A673 (cell line): ENCODE measurements at regions not wholly inside any gene's neighbourhood (a gene's known extent, or its start where the extent isn't known, plus 50 kb on each side); places are given as distances from the start of the nearest gene placed in this dataset.

Experiments
- BruUV-seq: library from RNA; stranded (reverse); fragments of 400-500 nt; replicated peaks from 2 replicates; lab custom pipeline; 2021; lab: Mats Ljungman, UMichigan
- CTCF ChIA-PET: fragments of 300-600 bp; sonication (Branson Sonifier 250); formaldehyde crosslinking; loops from one replicate; lab custom pipeline; 2022; ENCODE audit warnings: antibody characterized with exemption; lab: Charles Lee
- POLR2A ChIA-PET: fragments of 300-600 bp; sonication (Branson Sonifier 250); formaldehyde crosslinking; loops from one replicate; lab custom pipeline; 2022; ENCODE audit warnings: antibody characterized with exemption; ENCODE audit not compliant: low non-redundant PET; lab: Charles Lee
- DNase-seq: peaks from one replicate; pipeline ENCODE4 v3.0.0-alpha.2; 2015; ENCODE audit warnings: low spot score
- H3K27ac ChIP-seq: fragments of 200-600 bp; sonication (generic); 2 replicates; pipeline ENCODE4 v1.5.1; 2016; ENCODE audit warnings: mixed run types, low read depth, mild to moderate bottlenecking, mixed read lengths, antibody characterized with exemption, low read length; ENCODE audit not compliant: poor library complexity, severe bottlenecking
- H3K27me3 ChIP-seq: fragments of 200-600 bp; sonication (generic); replicated peaks from 2 replicates; pipeline ENCODE4 v1.6.1; 2017; ENCODE audit warnings: mixed run types, low read depth, mild to moderate bottlenecking, mixed read lengths, antibody characterized with exemption, low read length; ENCODE audit not compliant: insufficient read depth, poor library complexity
- H3K36me3 ChIP-seq: fragments of 200-600 bp; sonication (generic); 2 replicates; pipeline ENCODE4 v1.6.1; 2016; ENCODE audit warnings: mixed run types, mild to moderate bottlenecking, mixed read lengths, antibody characterized with exemption, low read length; ENCODE audit not compliant: insufficient read depth, poor library complexity, severe bottlenecking
- H3K4me1 ChIP-seq: fragments of 200-600 bp; sonication (generic); 2 replicates; pipeline ENCODE4 v1.6.1; 2017; ENCODE audit warnings: mixed run types, mild to moderate bottlenecking, mixed read lengths, antibody characterized with exemption, low read length; ENCODE audit not compliant: insufficient read depth, poor library complexity, severe bottlenecking
- H3K4me3 ChIP-seq: fragments of 200-600 bp; sonication (generic); 2 replicates; pipeline ENCODE4 v1.5.1; 2016; ENCODE audit warnings: low read depth, mixed run types, mild to moderate bottlenecking, mixed read lengths, low read length; ENCODE audit not compliant: poor library complexity, severe bottlenecking
- H3K9me3 ChIP-seq: fragments of 200-600 bp; sonication (generic); 2 replicates; pipeline ENCODE4 v1.6.1; 2016; ENCODE audit warnings: mixed run types, low read depth, mild to moderate bottlenecking, mixed read lengths, antibody characterized with exemption, low read length; ENCODE audit not compliant: poor library complexity, severe bottlenecking
- EZH2 ChIP-seq: fragments of 200-600 bp; sonication (generic); IDR thresholded peaks from 2 replicates; pipeline ENCODE4 v1.6.1; 2017; ENCODE audit warnings: borderline replicate concordance, low read depth, mild to moderate bottlenecking, mixed read lengths, antibody characterized with exemption, low read length; ENCODE audit not compliant: poor library complexity, severe bottlenecking
- intact Hi-C: fragments of 100-400 bp; cut with micrococcal nuclease; formaldehyde crosslinking; loops from one replicate; pipeline ENCODE4 v1.10.0; 2022; ENCODE audit not compliant: unreplicated experiment
- TF ChIP-seq, protein P1 (sequence below): fragments of 300-800, 200-600 bp; sonication (generic); conservative IDR thresholded peaks from 2 replicates; pipeline ENCODE4 v1.5.1; 2017; ENCODE audit warnings: low read depth, mild to moderate bottlenecking, antibody characterized with exemption, low read length, moderate library complexity, mixed read lengths

DNA sequence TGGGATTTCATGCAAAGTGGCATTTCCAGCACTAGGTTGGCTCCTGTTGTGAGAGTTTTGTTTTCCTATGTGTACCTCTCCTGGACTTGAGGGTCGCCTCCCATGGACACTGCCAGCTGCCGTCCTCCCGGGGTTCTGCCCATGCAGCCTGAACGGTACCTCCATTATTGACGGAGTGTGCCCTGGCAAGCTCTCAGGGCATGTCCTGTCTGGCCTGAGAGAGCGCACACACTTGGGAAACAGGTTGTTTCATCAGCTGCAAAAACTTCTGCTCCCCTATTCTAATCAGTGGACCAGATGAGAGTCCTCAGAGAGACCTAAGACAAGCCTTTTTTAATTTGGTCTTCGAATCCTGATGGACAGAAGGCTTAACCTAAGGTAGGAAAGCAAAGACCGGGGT, 56.6 kb upstream of the HOPX start:
- Histone ChIP-seq H3K4me3 (no peak overlapping the region), H3K27ac (no peak overlapping the region), H3K36me3 (no peaks in the 10 kb centered on the region), H3K9me3 (no peaks in the 10 kb centered on the region), H3K27me3 (no peaks in the 10 kb centered on the region), H3K4me1 (no peaks in the 10 kb centered on the region)
- ChIA-PET CTCF (no interaction called here), POLR2A (no interaction called here)
- intact Hi-C loops = no loop called here
- TF ChIP-seq, protein P1, sequence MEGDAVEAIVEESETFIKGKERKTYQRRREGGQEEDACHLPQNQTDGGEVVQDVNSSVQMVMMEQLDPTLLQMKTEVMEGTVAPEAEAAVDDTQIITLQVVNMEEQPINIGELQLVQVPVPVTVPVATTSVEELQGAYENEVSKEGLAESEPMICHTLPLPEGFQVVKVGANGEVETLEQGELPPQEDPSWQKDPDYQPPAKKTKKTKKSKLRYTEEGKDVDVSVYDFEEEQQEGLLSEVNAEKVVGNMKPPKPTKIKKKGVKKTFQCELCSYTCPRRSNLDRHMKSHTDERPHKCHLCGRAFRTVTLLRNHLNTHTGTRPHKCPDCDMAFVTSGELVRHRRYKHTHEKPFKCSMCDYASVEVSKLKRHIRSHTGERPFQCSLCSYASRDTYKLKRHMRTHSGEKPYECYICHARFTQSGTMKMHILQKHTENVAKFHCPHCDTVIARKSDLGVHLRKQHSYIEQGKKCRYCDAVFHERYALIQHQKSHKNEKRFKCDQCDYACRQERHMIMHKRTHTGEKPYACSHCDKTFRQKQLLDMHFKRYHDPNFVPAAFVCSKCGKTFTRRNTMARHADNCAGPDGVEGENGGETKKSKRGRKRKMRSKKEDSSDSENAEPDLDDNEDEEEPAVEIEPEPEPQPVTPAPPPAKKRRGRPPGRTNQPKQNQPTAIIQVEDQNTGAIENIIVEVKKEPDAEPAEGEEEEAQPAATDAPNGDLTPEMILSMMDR = no peak
- TF ChIP-seq EZH2 = no peak
- no TSS peak for BruUV-seq
- DNase-seq = no peak

DNA sequence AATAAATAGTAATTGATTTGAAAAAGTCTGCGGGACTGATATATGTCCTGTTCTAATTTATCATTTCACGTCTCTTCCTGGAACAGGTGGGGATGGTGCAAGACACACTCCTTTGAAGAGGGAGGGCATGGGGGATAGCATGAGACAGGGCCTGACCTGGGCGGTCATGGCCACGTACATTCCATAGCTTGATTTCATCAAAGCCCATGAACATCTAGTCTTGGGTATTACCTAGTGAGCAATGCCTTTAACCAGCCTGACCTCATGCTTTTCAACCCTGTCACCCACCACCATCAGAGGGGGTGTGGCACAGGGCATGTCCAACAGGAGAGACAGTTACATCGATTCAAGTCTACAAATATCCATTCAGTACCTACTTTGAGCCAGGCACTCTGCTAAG, 52.3 kb upstream of the HOPX start:
- intact Hi-C loops = no loop called here
- POLR2A ChIA-PET = no interaction called here
- Histone ChIP-seq H3K4me3 (no peak overlapping the region), H3K27me3 (no peaks in the 10 kb centered on the region), H3K36me3 (no peaks in the 10 kb centered on the region), H3K27ac (no peak overlapping the region), H3K4me1 (no peaks in the 10 kb centered on the region), H3K9me3 (no peaks in the 10 kb centered on the region)
- DNase-seq = no peak
- no peak for TF ChIP-seq EZH2
- TF ChIP-seq, protein P1 = no peak
- CTCF ChIA-PET = no interaction called here
- no TSS peak for BruUV-seq

DNA sequence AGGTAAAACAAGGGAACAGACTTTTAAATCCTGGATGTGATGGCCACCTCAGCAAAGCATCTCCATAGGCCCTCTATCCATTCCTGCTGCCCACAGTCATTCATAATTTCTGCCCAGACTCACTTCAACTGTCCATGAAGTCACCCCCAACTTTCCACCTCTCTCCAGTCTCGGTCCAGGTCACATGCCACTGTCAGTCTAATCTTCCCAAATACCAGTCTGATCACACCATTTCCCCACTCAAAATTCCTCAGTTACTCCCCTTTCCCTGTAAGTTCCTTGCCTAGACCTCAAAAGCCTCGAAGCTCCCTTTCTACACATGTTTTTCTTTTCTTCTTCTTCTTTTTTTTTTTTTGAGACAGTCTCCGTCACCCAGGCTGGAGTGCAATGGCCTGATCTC, 51.2 kb upstream of the HOPX start:
- no TSS peak for BruUV-seq
- Histone ChIP-seq H3K9me3 (no peaks in the 10 kb centered on the region), H3K27me3 (no peaks in the 10 kb centered on the region), H3K27ac (no peak overlapping the region), H3K4me1 (no peaks in the 10 kb centered on the region), H3K4me3 (no peak overlapping the region), H3K36me3 (no peaks in the 10 kb centered on the region)
- ChIA-PET CTCF (no interaction called here), POLR2A (no interaction called here)
- TF ChIP-seq, protein P1 = no peak
- no peak for TF ChIP-seq EZH2
- intact Hi-C loops = no loop called here
- no peak for DNase-seq
